HG03045 (cell line): ENCODE measurements at regions not wholly inside any gene's neighbourhood (a gene's known extent, or its start where the extent isn't known, plus 50 kb on each side); places are given as distances from the start of the nearest gene placed in this dataset.
"Not testable (repeated sequence)": the region's sequence is repeated elsewhere in the genome, so short reads cannot be mapped to it uniquely, and the experiment has no call there.

Experiments used
- ATAC-seq: cut with Tn5 transposase; IDR thresholded peaks from one replicate; pipeline ENCODE4 v1.9.1; 2021; ENCODE audit warnings: mild to moderate bottlenecking, moderate library complexity; ENCODE audit not compliant: unreplicated experiment

GRCh38 chr13:97520061-97520460 lies 86.1 kb downstream of the RAP2A start:
- no peak for ATAC-seq

- ATAC-seq, result no peak
Measured at GRCh38 chr13:97520866-97521265, 86.9 kb downstream of the RAP2A start.

- ATAC-seq, result no peak
Measured at GRCh38 chr13:97521726-97522125, 87.8 kb downstream of the RAP2A start.

GRCh38 chr13:97522243-97522642 lies 88.3 kb downstream of the RAP2A start:
- no peak for ATAC-seq

- ATAC-seq, result no peak
Measured at GRCh38 chr13:97526556-97526955, 92.6 kb downstream of the RAP2A start.

GRCh38 chr13:97528518-97528917 lies 94.5 kb downstream of the RAP2A start:
- ATAC-seq, result no peak

GRCh38 chr13:97534540-97534939 lies 100.6 kb downstream of the RAP2A start:
- ATAC-seq, result no peak

GRCh38 chr13:97535614-97536013 lies 101.6 kb downstream of the RAP2A start:
- no peak for ATAC-seq

- peak; percentile 57 for ATAC-seq
Measured at GRCh38 chr13:97537110-97537509, 103.1 kb downstream of the RAP2A start.

GRCh38 chr13:97538203-97538602 lies 104.2 kb downstream of the RAP2A start:
- ATAC-seq, result no peak

- ATAC-seq, result peak; percentile 50
Measured at GRCh38 chr13:97539651-97540610, 106.0 kb downstream of the RAP2A start.

GRCh38 chr13:97540696-97541095 lies 106.7 kb downstream of the RAP2A start:
- ATAC-seq, result no peak

GRCh38 chr13:97542102-97542685 lies 108.2 kb downstream of the RAP2A start:
- ATAC-seq, result no peak

GRCh38 chr13:97544031-97544765 lies 110.2 kb downstream of the RAP2A start:
- no peak for ATAC-seq

GRCh38 chr13:97544971-97545499 lies 111.1 kb downstream of the RAP2A start:
- not testable (repeated sequence) for ATAC-seq

GRCh38 chr13:97548138-97548537 lies 114.2 kb downstream of the RAP2A start:
- no peak for ATAC-seq

GRCh38 chr13:97548711-97549110 lies 114.7 kb downstream of the RAP2A start:
- no peak for ATAC-seq

GRCh38 chr13:97549201-97549600 lies 115.2 kb downstream of the RAP2A start:
- no peak for ATAC-seq

GRCh38 chr13:97554496-97554895 lies 120.5 kb downstream of the RAP2A start:
- ATAC-seq, result no peak

GRCh38 chr13:97555034-97555433 lies 121.1 kb downstream of the RAP2A start:
- ATAC-seq, result no peak

GRCh38 chr13:97559030-97559429 lies 125.1 kb downstream of the RAP2A start:
- no peak for ATAC-seq
